VCaP (cell line): ENCODE measurements at regions not wholly inside any gene's neighbourhood (a gene's known extent, or its start where the extent isn't known, plus 50 kb on each side); places are given as distances from the start of the nearest gene placed in this dataset.

ENCODE experiments used
- H3K27ac ChIP-seq: fragments of 450-650 bp; 2 replicates; pipeline ENCODE4 v1.5.1; 2017
- TF ChIP-seq, protein P1 (sequence below): fragments of 450-650 bp; conservative IDR thresholded peaks from 2 replicates; pipeline ENCODE4 v1.5.1; 2017; ENCODE audit warnings: mild to moderate bottlenecking, moderate library complexity

- TF ChIP-seq, protein P1, sequence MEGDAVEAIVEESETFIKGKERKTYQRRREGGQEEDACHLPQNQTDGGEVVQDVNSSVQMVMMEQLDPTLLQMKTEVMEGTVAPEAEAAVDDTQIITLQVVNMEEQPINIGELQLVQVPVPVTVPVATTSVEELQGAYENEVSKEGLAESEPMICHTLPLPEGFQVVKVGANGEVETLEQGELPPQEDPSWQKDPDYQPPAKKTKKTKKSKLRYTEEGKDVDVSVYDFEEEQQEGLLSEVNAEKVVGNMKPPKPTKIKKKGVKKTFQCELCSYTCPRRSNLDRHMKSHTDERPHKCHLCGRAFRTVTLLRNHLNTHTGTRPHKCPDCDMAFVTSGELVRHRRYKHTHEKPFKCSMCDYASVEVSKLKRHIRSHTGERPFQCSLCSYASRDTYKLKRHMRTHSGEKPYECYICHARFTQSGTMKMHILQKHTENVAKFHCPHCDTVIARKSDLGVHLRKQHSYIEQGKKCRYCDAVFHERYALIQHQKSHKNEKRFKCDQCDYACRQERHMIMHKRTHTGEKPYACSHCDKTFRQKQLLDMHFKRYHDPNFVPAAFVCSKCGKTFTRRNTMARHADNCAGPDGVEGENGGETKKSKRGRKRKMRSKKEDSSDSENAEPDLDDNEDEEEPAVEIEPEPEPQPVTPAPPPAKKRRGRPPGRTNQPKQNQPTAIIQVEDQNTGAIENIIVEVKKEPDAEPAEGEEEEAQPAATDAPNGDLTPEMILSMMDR: no peak
- no peak overlapping the region for H3K27ac ChIP-seq
These were observed 369.7 kb downstream of the INSC start for GRCh38 chr11:15484398-15484797.

- TF ChIP-seq, protein P1: no peak
- H3K27ac ChIP-seq: no peak overlapping the region
These were observed 370.7 kb downstream of the INSC start for GRCh38 chr11:15485432-15485831.

GRCh38 chr11:15489281-15489680, 374.6 kb downstream of the INSC start:
- H3K27ac ChIP-seq: no peak overlapping the region
- TF ChIP-seq, protein P1: no peak

GRCh38 chr11:15490535-15490934, 375.8 kb downstream of the INSC start:
- no peak overlapping the region for H3K27ac ChIP-seq
- TF ChIP-seq, protein P1: no peak

DNA sequence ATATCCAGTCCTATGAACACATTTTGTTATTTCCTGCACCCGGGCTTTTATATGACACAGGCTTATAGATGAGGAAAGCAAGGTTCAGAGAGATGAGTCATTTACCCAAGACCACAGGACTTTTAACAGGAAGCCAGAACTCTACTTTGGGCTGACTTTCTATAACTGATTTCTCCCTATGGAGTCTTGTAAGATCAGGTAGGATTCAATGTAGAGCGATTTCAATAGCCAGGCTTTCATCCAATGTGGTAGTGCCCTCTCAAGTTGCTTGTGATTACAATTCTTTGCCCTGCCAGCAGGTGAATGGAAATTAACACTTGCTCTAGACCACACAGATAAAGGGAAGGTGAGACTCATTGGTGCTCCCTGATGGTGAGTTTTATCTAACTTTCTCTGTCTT, 378.3 kb downstream of the INSC start:
- TF ChIP-seq, protein P1: no peak
- H3K27ac ChIP-seq: peak overlapping the region; percentile 84

DNA sequence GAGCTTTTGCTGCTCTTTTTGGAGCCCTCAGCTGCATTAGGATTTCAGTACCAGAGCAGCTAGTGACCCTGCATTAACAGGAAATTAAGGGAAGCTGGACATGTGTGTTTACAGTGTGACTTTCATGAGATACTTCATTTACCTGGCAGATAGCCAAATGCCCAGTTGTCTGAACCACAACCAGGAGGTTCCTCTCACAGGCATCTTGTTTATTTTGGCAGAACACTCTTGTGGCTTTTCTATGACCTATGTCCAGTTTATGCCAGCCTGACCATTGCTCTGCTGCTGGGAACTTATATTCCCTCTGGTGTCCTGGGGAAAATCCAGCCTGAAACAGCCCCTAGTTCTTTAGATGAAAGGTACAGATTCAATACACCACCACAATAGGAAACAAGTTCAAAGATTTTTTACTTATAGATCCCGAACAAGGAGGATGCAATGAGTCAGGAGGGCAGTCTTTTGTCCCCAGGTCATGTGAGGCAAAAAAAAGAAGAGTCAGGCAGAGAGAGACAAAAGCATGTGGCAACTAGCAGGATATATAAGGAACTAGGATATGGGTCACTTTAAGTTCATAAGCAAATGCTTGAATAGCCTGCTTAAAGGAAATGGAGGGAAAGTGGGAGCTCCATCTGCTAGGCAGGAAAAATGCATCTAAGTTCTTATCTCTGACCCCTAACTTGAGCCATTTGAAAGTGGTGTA, 379.3 kb downstream of the INSC start:
- TF ChIP-seq, protein P1: no peak
- peak overlapping the region; percentile 84 for H3K27ac ChIP-seq

DNA sequence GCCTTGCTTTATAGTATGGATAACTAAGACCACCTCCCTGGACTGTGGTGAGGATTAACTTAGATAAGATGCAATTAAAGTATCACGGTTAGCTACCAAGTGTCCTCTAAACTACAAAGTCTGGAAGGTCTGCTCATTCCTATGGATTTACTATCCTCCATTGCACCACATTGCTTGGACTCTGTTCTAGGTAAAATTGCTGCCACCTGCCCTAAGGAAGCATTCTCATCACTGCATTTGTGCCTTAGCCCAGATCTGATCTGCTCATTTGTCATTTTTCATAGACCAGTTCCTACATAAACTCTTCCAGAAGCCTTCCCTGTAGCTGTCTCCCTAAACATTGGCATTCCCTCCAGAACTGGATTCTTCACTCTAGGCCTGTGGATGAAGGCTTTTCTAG, 380.0 kb downstream of the INSC start:
- TF ChIP-seq, protein P1: no peak

More for the DNA sequence above, 380.0 kb downstream of the INSC start:
- H3K27ac ChIP-seq: peak overlapping the region; percentile 84
